ENCODE measurements at regions not wholly inside any gene's neighbourhood (a gene's known extent, or its start where the extent isn't known, plus 50 kb on each side); places are given as distances from the start of the nearest gene placed in this dataset.

DNA sequence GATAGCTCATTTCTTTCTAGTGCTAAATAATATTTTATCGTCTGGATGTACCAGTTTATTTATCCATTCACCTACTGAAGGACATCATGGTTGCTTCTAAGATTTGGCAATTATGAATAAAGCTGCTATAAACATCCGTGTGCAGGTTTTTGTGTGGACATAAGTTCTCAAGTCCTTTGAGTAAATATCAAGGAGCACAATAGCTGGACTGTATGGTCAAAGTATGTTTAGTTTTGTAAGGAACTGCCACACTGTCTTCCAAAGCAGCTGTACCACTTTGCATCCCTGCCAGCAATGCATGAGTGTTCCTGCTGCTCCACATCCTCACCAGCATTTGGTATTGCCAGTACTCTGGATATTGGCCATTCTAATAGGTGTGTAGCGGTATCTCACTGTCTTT lies 447.4 kb downstream of the MED13L start:
- TF ChIP-seq CTCF (IDR thresholded peaks at IDR 0.05) (no peak), POLR2A (IDR thresholded peaks at IDR 0.05) (no peak)

Measured in thyroid gland (tissue), 4 donors.